ENCODE measurements at regions not wholly inside any gene's neighbourhood (a gene's known extent, or its start where the extent isn't known, plus 50 kb on each side); places are given as distances from the start of the nearest gene placed in this dataset.

- Histone ChIP-seq H3K36me3 (ENCODE audit: control insufficient read depth, insufficient read depth, low read length) (no peaks in the 10 kb centered on the region), H3K4me3 (ENCODE audit: low read depth, low read length) (no peak overlapping the region), H3K4me1 (ENCODE audit: control insufficient read depth, insufficient read depth, low read length) (no peaks in the 10 kb centered on the region), H3K9me3 (ENCODE audit: control insufficient read depth, insufficient read depth, low read length) (no peaks in the 10 kb centered on the region), H3K27me3 (ENCODE audit: control insufficient read depth, insufficient read depth, low read length) (no peaks in the 10 kb centered on the region), H3K27ac (ENCODE audit: low read depth, low read length) (no peak overlapping the region)
- DNase-seq (ENCODE audit: low read depth in 4 of 6, low spot score in 6 of 6) = no peak
- WGBS (ENCODE audit: insufficient coverage) = 100% methylated on average over 1 of the region's 1 CpG
Measured at GRCh38 chr7:67817481-67817880, 820.8 kb downstream of the TYW1 start.

GRCh38 chr7:67821116-67821515, 824.5 kb downstream of the TYW1 start:
- Histone ChIP-seq H3K27me3 (ENCODE audit: control insufficient read depth, insufficient read depth, low read length) (no peaks in the 10 kb centered on the region), H3K4me3 (ENCODE audit: low read depth, low read length) (no peak overlapping the region), H3K9me3 (ENCODE audit: control insufficient read depth, insufficient read depth, low read length) (no peaks in the 10 kb centered on the region), H3K36me3 (ENCODE audit: control insufficient read depth, insufficient read depth, low read length) (no peaks in the 10 kb centered on the region), H3K4me1 (ENCODE audit: control insufficient read depth, insufficient read depth, low read length) (no peaks in the 10 kb centered on the region), H3K27ac (ENCODE audit: low read depth, low read length) (no peak overlapping the region)
- DNase-seq (ENCODE audit: low read depth in 4 of 6, low spot score in 6 of 6) = no peak
- 79% methylated on average over 4 of the region's 7 CpGs for WGBS (ENCODE audit: insufficient coverage)

- H3K27me3 ChIP-seq (ENCODE audit: control insufficient read depth, insufficient read depth, low read length) = no peaks in the 10 kb centered on the region
- WGBS (ENCODE audit: insufficient coverage) = 59% methylated on average over 3 of the region's 4 CpGs
- H3K9me3 ChIP-seq (ENCODE audit: control insufficient read depth, insufficient read depth, low read length) = no peaks in the 10 kb centered on the region
- no peak overlapping the region for H3K4me3 ChIP-seq (ENCODE audit: low read depth, low read length)
- H3K4me1 ChIP-seq (ENCODE audit: control insufficient read depth, insufficient read depth, low read length) = no peaks in the 10 kb centered on the region
- DNase-seq (ENCODE audit: low read depth in 4 of 6, low spot score in 6 of 6) = peak in 1 of 6 donors; percentile 71
- H3K36me3 ChIP-seq (ENCODE audit: control insufficient read depth, insufficient read depth, low read length) = no peaks in the 10 kb centered on the region
- no peak overlapping the region for H3K27ac ChIP-seq (ENCODE audit: low read depth, low read length)
Measured at GRCh38 chr7:67823345-67823744, 826.7 kb downstream of the TYW1 start.

- no peak overlapping the region for H3K27ac ChIP-seq (ENCODE audit: low read depth, low read length)
Measured at GRCh38 chr7:67825356-67825755, 828.7 kb downstream of the TYW1 start.

GRCh38 chr7:67841896-67842295, 845.3 kb downstream of the TYW1 start:
- Histone ChIP-seq H3K27ac (ENCODE audit: low read depth, low read length) (no peak overlapping the region), H3K9me3 (ENCODE audit: control insufficient read depth, insufficient read depth, low read length) (no peaks in the 10 kb centered on the region), H3K27me3 (ENCODE audit: control insufficient read depth, insufficient read depth, low read length) (no peaks in the 10 kb centered on the region), H3K36me3 (ENCODE audit: control insufficient read depth, insufficient read depth, low read length) (no peaks in the 10 kb centered on the region), H3K4me1 (ENCODE audit: control insufficient read depth, insufficient read depth, low read length) (no peaks in the 10 kb centered on the region), H3K4me3 (ENCODE audit: low read depth, low read length) (no peak overlapping the region)
- WGBS (ENCODE audit: insufficient coverage) = no CpG with 5 or more reads among the region's 4 CpGs
- no peak for DNase-seq (ENCODE audit: low read depth in 4 of 6, low spot score in 6 of 6)

More at GRCh38 chr7:67825356-67825755, 828.7 kb downstream of the TYW1 start:
- peak in 2 of 6 donors; percentile 17 to 66 for DNase-seq (ENCODE audit: low read depth in 4 of 6, low spot score in 6 of 6)
- Histone ChIP-seq H3K27me3 (ENCODE audit: control insufficient read depth, insufficient read depth, low read length) (no peaks in the 10 kb centered on the region), H3K4me3 (ENCODE audit: low read depth, low read length) (no peak overlapping the region), H3K4me1 (ENCODE audit: control insufficient read depth, insufficient read depth, low read length) (no peaks in the 10 kb centered on the region), H3K36me3 (ENCODE audit: control insufficient read depth, insufficient read depth, low read length) (no peaks in the 10 kb centered on the region), H3K9me3 (ENCODE audit: control insufficient read depth, insufficient read depth, low read length) (no peaks in the 10 kb centered on the region)
- WGBS (ENCODE audit: insufficient coverage) = no CpG with 5 or more reads among the region's 1 CpG

- H3K4me3 ChIP-seq (ENCODE audit: low read depth, low read length) = no peak overlapping the region
- no peaks in the 10 kb centered on the region for H3K36me3 ChIP-seq (ENCODE audit: control insufficient read depth, insufficient read depth, low read length)
- 64% methylated on average over 1 of the region's 4 CpGs for WGBS (ENCODE audit: insufficient coverage)
- no peak for DNase-seq (ENCODE audit: low read depth in 4 of 6, low spot score in 6 of 6)
- no peak overlapping the region for H3K27ac ChIP-seq (ENCODE audit: low read depth, low read length)
- no peaks in the 10 kb centered on the region for H3K9me3 ChIP-seq (ENCODE audit: control insufficient read depth, insufficient read depth, low read length)
- no peaks in the 10 kb centered on the region for H3K4me1 ChIP-seq (ENCODE audit: control insufficient read depth, insufficient read depth, low read length)
- H3K27me3 ChIP-seq (ENCODE audit: control insufficient read depth, insufficient read depth, low read length) = no peaks in the 10 kb centered on the region
Measured at GRCh38 chr7:67842571-67842970, 845.9 kb downstream of the TYW1 start.

- no peaks in the 10 kb centered on the region for H3K4me1 ChIP-seq (ENCODE audit: control insufficient read depth, insufficient read depth, low read length)
- WGBS (ENCODE audit: insufficient coverage) = 40% methylated on average over 3 of the region's 6 CpGs
- H3K27me3 ChIP-seq (ENCODE audit: control insufficient read depth, insufficient read depth, low read length) = no peaks in the 10 kb centered on the region
- H3K9me3 ChIP-seq (ENCODE audit: control insufficient read depth, insufficient read depth, low read length) = no peaks in the 10 kb centered on the region
- no peak overlapping the region for H3K4me3 ChIP-seq (ENCODE audit: low read depth, low read length)
- DNase-seq (ENCODE audit: low read depth in 4 of 6, low spot score in 6 of 6) = peak in 3 of 6 donors; percentile 17 to 78 (median 72)
- no peak overlapping the region for H3K27ac ChIP-seq (ENCODE audit: low read depth, low read length)
- H3K36me3 ChIP-seq (ENCODE audit: control insufficient read depth, insufficient read depth, low read length) = no peaks in the 10 kb centered on the region
Measured at GRCh38 chr7:67843001-67843565, 846.5 kb downstream of the TYW1 start.

- no peaks in the 10 kb centered on the region for H3K36me3 ChIP-seq (ENCODE audit: control insufficient read depth, insufficient read depth, low read length)
- H3K9me3 ChIP-seq (ENCODE audit: control insufficient read depth, insufficient read depth, low read length) = no peaks in the 10 kb centered on the region
- no peak overlapping the region for H3K27ac ChIP-seq (ENCODE audit: low read depth, low read length)
- 75% methylated on average over 3 of the region's 4 CpGs for WGBS (ENCODE audit: insufficient coverage)
- no peaks in the 10 kb centered on the region for H3K27me3 ChIP-seq (ENCODE audit: control insufficient read depth, insufficient read depth, low read length)
- H3K4me1 ChIP-seq (ENCODE audit: control insufficient read depth, insufficient read depth, low read length) = no peaks in the 10 kb centered on the region
- DNase-seq (ENCODE audit: low read depth in 4 of 6, low spot score in 6 of 6) = no peak
- no peak overlapping the region for H3K4me3 ChIP-seq (ENCODE audit: low read depth, low read length)
Measured at GRCh38 chr7:67843615-67844014, 847.0 kb downstream of the TYW1 start.

GRCh38 chr7:67847092-67847787, 850.6 kb downstream of the TYW1 start:
- Histone ChIP-seq H3K36me3 (ENCODE audit: control insufficient read depth, insufficient read depth, low read length) (no peaks in the 10 kb centered on the region), H3K27me3 (ENCODE audit: control insufficient read depth, insufficient read depth, low read length) (peaks cover 3% of the 10 kb centered on the region), H3K4me1 (ENCODE audit: control insufficient read depth, insufficient read depth, low read length) (no peaks in the 10 kb centered on the region), H3K27ac (ENCODE audit: low read depth, low read length) (no peak overlapping the region), H3K4me3 (ENCODE audit: low read depth, low read length) (no peak overlapping the region), H3K9me3 (ENCODE audit: control insufficient read depth, insufficient read depth, low read length) (peaks cover 1% of the 10 kb centered on the region)
- WGBS (ENCODE audit: insufficient coverage) = 69% methylated on average over 7 of the region's 11 CpGs
- DNase-seq (ENCODE audit: low read depth in 4 of 6, low spot score in 6 of 6) = peak in 1 of 6 donors; percentile 55

Measured in spinal cord (tissue), 9 donors.